Nephron progenitor cell (in vitro differentiated cells): ENCODE measurements at regions not wholly inside any gene's neighbourhood (a gene's known extent, or its start where the extent isn't known, plus 50 kb on each side); places are given as distances from the start of the nearest gene placed in this dataset.

Experiments used
- DNase-seq: peaks from one replicate; pipeline ENCODE4 v3.0.0; 2021
- H3K27ac Mint-ChIP-seq: 2 replicates; pipeline ENCODE4 v1.8.0; 2021; ENCODE audit warnings: mild to moderate bottlenecking, moderate library complexity, mixed read lengths
- H3K27me3 Mint-ChIP-seq: 2 replicates; pipeline ENCODE4 v1.8.0; 2021; ENCODE audit warnings: mild to moderate bottlenecking, low read depth, mixed read lengths; ENCODE audit not compliant: poor library complexity
- H3K36me3 Mint-ChIP-seq: 2 replicates; pipeline ENCODE4 v1.8.0; 2021; ENCODE audit warnings: low read depth, mixed read lengths
- H3K4me1 Mint-ChIP-seq: 2 replicates; pipeline ENCODE4 v1.8.0; 2021; ENCODE audit warnings: mixed read lengths
- H3K4me3 Mint-ChIP-seq: 2 replicates; pipeline ENCODE4 v1.8.0; 2021; ENCODE audit warnings: mild to moderate bottlenecking, moderate library complexity, mixed read lengths
- H3K9me3 Mint-ChIP-seq: 2 replicates; pipeline ENCODE4 v1.8.0; 2021; ENCODE audit warnings: mild to moderate bottlenecking, moderate library complexity, mixed read lengths
- TF ChIP-seq, protein P1 (sequence below): fragments of 200-600 bp; sonication (generic); IDR thresholded peaks from 2 replicates; pipeline ENCODE4 v1.5.0; 2021; ENCODE audit warnings: antibody characterized with exemption

DNA sequence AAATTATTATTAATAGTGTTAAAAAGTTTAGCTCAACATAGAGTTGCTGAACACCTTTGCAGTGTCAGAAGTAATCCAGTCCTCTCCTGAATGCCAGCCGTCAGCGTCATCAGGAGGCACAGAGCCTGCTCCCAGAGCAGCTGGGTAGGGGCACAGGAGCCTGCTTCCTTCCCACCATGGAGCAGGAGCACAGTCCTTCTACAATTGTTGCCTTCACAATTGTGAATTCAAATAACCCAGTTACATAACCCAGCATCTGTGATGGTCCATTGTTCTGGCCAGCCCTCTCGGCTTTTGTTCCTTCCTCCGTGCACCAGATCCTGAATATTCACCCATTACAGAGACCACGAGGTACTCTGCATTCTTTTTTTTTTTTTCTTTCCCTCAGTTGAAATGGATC is 393.9 kb upstream of the MAF start:
- no peak for DNase-seq
- no peaks in the 10 kb centered on the region for H3K9me3 Mint-ChIP-seq
- no peak overlapping the region for H3K27ac Mint-ChIP-seq
- H3K27me3 Mint-ChIP-seq, result peaks cover 2% of the 10 kb centered on the region
- H3K36me3 Mint-ChIP-seq, result no peaks in the 10 kb centered on the region
- peaks cover 6% of the 10 kb centered on the region for H3K4me1 Mint-ChIP-seq
- no peak overlapping the region for H3K4me3 Mint-ChIP-seq
- TF ChIP-seq, protein P1, sequence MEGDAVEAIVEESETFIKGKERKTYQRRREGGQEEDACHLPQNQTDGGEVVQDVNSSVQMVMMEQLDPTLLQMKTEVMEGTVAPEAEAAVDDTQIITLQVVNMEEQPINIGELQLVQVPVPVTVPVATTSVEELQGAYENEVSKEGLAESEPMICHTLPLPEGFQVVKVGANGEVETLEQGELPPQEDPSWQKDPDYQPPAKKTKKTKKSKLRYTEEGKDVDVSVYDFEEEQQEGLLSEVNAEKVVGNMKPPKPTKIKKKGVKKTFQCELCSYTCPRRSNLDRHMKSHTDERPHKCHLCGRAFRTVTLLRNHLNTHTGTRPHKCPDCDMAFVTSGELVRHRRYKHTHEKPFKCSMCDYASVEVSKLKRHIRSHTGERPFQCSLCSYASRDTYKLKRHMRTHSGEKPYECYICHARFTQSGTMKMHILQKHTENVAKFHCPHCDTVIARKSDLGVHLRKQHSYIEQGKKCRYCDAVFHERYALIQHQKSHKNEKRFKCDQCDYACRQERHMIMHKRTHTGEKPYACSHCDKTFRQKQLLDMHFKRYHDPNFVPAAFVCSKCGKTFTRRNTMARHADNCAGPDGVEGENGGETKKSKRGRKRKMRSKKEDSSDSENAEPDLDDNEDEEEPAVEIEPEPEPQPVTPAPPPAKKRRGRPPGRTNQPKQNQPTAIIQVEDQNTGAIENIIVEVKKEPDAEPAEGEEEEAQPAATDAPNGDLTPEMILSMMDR, result no peak

DNA sequence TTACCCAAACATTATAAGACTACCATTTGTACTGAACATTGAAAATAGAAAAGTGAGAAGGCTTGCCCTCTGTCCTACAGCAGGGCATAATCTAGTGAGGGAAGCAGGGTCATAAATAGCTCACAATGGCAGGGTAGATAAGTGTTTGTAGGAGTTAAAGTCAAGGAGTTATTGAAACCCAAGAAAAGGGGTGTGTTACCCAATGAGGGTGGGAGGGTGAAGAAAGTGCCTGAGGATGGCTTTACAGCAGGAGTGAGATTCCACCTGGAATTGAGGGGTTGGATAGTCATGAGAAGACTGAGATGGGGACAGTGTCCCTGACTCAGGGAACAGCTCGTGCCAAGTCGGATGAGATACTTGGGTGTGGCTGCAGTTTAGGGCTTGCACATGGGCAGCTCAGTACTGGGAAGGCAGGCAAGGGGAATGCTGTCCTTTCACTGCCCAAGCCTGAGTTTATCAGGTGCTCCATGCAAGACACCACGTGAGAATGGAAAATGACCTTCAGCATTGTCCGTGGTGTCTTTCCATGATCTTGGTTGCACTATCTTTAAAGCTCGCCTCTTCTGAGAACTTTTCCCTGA is 393.2 kb upstream of the MAF start:
- Mint-ChIP-seq H3K27me3 (no peaks in the 10 kb centered on the region), H3K4me1 (peaks cover 6% of the 10 kb centered on the region), H3K9me3 (no peaks in the 10 kb centered on the region), H3K36me3 (no peaks in the 10 kb centered on the region), H3K27ac (no peak overlapping the region), H3K4me3 (no peak overlapping the region)
- no peak for DNase-seq
- TF ChIP-seq, protein P1, result no peak

DNA sequence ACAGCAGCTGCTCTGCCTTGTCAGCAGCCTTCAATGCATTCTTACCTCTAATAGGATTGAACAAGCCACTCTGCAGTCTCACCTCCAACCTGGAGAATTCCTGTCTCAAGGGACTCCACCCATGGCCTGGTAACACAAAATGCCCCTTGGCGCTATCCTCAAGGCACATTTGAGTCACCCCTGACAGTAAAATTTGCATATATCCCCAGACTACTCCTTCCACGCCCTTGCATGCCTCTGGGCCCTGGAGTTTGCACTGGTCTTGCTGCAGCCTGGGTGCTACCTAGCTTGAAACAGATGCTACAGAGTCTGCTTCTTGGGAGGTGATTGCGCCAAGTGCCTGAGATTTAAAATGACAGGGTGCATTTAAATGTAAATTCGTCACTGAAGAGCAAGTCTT is 391.4 kb upstream of the MAF start:
- Mint-ChIP-seq H3K4me1 (peaks cover 16% of the 10 kb centered on the region), H3K27ac (no peak overlapping the region), H3K27me3 (no peaks in the 10 kb centered on the region), H3K9me3 (no peaks in the 10 kb centered on the region), H3K4me3 (no peak overlapping the region), H3K36me3 (no peaks in the 10 kb centered on the region)
- TF ChIP-seq, protein P1, result no peak
- no peak for DNase-seq

DNA sequence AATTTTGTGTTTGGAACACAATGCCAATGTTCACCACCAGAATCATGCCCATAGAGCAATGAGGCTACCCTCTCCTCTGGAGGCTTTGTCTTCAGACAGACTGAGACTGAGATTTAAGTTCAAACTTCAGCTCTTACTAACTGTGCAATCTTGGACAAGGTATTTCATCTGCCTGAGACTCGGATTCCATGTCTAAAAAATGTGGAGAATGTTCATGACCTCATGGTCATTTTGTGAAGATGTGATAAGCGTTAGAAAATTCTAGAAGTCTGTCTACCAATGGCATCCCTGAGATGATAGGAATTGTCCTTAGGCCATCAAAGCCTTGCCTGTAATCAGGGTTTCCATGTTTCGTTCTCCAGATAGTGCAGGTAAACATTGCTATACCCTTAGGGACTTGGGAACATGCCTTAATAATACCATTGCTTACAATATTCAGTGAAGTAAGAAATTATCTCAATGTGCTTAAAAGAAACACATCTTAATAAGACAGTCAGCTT is 388.2 kb upstream of the MAF start:
- Mint-ChIP-seq H3K27ac (no peak overlapping the region), H3K9me3 (no peaks in the 10 kb centered on the region), H3K4me1 (peaks cover 16% of the 10 kb centered on the region), H3K36me3 (no peaks in the 10 kb centered on the region), H3K27me3 (no peaks in the 10 kb centered on the region), H3K4me3 (no peak overlapping the region)
- TF ChIP-seq, protein P1, result no peak
- DNase-seq, result no peak

DNA sequence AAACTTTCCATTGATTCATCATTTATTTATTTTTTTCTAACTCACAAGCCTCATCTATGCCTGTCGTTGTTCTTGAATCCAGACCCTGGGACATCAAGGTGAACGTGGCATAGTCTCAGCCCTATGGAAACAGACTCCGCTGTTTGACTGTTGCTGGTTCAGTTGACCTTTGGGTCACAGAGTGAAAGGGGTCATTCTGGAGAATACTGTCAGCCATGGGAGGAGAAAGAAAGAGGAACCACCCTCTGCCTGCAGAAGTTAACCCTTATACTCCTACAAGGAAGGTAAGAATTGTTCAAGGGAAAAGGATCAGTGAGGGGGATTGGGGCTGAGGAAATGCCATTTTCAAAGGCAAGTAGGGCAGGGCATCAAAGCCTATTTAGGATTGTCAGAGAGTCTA is 387.6 kb upstream of the MAF start:
- Mint-ChIP-seq H3K36me3 (no peaks in the 10 kb centered on the region), H3K27me3 (no peaks in the 10 kb centered on the region), H3K4me3 (no peak overlapping the region), H3K4me1 (peaks cover 10% of the 10 kb centered on the region), H3K27ac (no peak overlapping the region), H3K9me3 (no peaks in the 10 kb centered on the region)
- TF ChIP-seq, protein P1, result no peak
- DNase-seq, result no peak

DNA sequence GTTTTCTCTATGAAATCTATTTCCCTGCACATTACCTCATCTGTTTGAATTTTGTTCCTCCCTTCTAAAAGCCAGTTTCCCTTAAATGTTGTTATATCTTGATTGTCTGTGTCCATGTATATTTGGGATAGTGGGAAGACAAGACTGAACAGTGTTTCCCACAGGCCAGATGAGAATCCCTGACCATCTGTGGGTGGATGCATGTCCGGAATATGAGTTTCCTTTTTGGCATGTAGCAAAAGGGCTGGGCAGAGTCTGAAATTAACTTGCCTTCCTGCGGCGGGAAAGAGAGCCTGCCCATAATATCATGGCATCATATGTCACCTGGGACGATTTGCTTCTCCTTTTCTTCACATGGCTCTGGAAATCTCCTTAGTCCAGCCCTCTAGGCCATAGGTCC is 385.8 kb upstream of the MAF start:
- no peaks in the 10 kb centered on the region for H3K27me3 Mint-ChIP-seq
- no peaks in the 10 kb centered on the region for H3K36me3 Mint-ChIP-seq
- H3K27ac Mint-ChIP-seq, result no peak overlapping the region
- TF ChIP-seq, protein P1, result no peak
- no peaks in the 10 kb centered on the region for H3K9me3 Mint-ChIP-seq
- H3K4me1 Mint-ChIP-seq, result peaks cover 10% of the 10 kb centered on the region
- no peak for DNase-seq
- no peak overlapping the region for H3K4me3 Mint-ChIP-seq
